ENCODE measurements at regions not wholly inside any gene's neighbourhood (a gene's known extent, or its start where the extent isn't known, plus 50 kb on each side); places are given as distances from the start of the nearest gene placed in this dataset.

GRCh38 chr6:26294302-26294701 lies 70.7 kb upstream of the BTN3A2 start:
- DNase-seq: no peak

- DNase-seq: peak; percentile 84
These were observed 69.1 kb upstream of the BTN3A2 start for GRCh38 chr6:26295691-26296555.

GRCh38 chr6:26296556-26296856 lies 68.5 kb upstream of the BTN3A2 start:
- DNase-seq: no peak

GRCh38 chr6:26296857-26297648 lies 67.9 kb upstream of the BTN3A2 start:
- no peak for DNase-seq

DNA sequence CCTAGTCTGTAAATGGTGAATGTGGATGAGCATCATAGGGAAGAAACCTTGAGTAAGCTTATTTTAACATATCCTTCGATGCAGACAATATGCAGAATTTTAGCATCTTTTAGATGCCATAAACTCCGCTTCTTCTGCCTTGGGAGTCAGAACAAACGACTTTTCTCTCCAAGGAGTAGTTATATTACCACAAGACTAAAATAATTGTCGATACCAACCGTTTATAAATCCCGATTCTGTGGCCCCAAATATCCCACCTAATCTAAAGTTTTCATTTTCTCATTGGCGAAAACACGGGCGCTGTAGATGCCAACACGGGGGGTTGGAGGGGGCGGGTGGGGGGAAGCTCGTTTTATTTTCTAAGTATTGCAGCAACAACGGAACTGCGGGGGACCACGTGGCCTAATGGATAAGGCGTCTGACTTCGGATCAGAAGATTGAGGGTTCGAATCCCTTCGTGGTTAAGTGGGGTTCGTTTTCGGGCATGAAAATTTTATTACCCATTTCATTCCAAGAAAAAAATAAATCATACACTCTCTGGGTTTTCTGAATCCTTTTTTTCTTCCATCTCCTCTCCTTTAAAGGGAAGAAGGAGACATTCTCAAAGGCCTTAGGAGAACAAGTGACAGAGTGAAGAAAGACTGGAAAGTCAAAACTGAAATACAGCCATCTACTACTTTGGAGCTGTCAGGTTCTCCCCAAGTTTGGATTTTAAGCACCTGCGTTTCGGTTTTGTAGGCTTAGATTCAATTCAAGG lies 65.5 kb upstream of the BTN3A2 start:
- DNase-seq: no peak

DNA sequence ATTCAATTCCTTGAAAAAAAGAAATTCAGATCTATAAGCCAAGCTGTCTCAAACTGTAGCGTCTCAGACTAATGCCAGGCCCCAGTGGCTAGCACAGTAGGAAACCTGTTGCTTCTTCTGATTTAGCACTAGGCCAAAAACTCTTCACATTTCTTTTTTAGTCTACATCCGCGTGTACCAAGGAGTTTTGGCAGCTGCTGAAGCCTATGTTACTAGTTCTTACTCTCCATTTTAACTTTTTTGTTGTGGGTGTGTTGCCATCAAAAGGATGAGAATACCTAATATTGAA lies 65.0 kb upstream of the BTN3A2 start:
- no peak for DNase-seq

GRCh38 chr6:26300359-26300758 lies 64.6 kb upstream of the BTN3A2 start:
- DNase-seq: no peak

GRCh38 chr6:26300828-26301227 lies 64.2 kb upstream of the BTN3A2 start:
- no peak for DNase-seq

- DNase-seq: no peak
These were observed 63.4 kb upstream of the BTN3A2 start for GRCh38 chr6:26301638-26302037.

- no peak for DNase-seq
These were observed 61.9 kb upstream of the BTN3A2 start for GRCh38 chr6:26302941-26303559.

DNA sequence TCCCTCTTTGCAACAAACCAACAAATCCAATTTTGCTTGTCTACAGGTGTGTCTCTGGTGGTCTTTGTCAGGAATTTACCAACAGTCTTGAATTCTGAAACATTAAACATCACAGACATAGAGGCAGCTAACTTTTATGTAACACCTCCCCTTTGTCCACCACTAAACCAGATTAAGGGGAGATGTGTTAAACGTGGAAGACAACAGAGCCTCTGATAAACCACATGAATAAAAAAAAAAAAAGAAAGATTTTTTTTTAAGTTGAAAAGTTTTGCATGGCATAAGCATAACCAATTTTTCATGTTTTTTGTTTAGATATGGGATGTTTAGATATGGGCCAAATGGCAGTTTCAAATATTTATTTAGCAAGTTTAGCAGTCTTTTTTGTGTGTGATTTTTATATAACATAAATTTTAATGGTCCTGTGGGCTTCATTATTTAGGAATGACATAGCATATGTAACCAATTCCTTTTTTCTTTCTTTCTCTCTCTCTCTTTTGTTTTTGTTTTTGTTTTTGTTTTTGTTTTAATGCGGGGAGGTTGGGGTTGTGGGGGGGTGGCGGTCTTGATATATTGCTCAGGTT lies 60.7 kb upstream of the BTN3A2 start:
- no peak for DNase-seq

DNA sequence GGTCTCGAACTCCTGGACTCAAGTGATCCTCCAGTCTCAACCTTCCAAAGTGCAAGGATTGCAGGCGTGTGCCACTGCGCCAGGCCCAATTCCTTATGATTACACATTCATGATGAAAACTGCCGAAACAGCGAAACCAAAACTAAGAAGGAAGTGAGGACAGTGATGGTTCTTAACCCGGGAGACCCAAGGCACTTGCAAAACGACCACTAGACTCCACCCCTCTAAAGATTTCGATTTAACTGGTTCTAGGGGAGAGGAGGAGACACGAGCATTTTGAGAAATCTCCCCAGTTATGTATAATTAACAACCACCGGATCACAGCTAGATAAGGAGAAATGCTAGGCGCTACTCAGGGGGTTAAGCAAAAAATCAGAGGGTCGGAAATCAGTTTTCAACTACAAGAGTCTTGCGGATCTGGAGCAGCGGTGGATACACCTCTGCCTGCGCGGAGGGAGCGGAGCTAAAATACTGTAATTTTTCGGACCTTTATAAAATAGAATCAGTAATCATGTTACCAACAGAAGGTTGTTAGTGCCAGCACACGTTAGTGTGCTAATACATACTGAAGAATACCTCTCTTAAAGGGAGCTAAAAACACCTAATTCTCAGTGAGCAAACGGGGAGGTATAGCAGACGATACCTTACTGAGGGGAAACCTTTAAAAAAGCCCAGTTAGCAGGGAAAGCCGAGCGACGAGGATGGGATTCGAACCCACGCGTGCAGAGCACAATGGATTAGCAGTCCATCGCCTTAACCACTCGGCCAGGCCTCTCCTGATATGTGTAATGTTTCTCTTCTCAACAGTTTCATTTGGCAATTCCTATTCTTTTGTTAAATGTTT lies 60.0 kb upstream of the BTN3A2 start:
- DNase-seq: peak; percentile 96

GRCh38 chr6:26305641-26305969 lies 59.4 kb upstream of the BTN3A2 start:
- DNase-seq: no peak

DNA sequence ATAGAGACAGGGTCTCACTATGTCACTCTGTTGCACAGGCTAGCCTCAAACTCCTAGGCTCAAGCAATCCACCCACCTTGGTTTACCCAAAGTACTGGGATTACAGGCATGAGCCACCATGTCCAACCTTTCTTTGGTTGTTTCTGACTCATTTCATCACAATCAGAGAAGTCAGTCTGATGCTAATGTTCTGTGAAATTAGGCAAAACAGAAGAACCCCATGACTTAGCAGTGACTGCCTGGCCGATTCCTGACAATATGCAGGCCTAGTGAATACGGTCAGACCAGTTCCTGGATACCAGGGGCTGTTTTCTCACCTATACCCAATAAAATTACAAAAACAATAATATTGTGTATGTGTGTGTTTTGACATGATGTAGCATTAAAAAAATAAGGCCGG lies 58.8 kb upstream of the BTN3A2 start:
- no peak for DNase-seq

DNA sequence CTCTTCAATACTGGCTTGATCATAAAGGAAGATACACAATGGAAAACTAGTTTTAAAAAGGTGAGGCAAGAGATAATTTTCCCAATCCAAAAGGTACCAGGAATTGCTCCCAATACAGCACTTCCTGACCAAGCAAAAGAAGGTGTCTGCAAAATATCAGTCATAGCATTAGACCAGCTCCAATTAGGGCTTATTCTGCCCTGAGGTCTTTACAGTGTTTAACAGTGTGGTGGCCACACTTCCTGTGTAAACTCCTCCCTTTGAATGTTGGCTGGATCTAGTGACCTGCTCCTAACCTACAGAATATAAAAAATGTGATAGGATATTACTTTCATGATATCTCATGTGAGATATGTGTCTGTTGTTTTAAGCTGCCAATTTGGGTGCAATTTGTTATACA lies 57.1 kb upstream of the BTN3A2 start:
- no peak for DNase-seq

DNA sequence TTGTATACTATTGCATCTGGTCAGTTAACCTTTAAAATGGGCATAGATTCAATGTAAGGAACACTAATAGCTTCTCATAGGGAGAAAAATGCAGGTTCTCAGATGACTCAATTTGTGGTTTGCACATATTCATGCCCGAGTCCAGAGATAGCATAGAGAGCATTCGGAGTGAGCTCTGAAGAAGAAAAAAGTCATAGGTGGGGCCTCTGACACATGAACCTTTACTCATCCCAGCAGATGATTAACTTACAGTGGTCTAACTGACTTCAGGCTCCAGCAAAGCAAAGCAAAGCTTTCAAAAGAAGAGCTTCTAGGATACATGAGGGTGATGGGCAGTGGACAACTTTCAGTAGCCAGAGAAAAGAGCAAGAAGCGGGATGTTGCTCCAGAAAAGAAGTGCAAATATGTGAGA lies 55.3 kb upstream of the BTN3A2 start:
- no peak for DNase-seq

GRCh38 chr6:26311012-26311384 lies 54.0 kb upstream of the BTN3A2 start:
- peak; percentile 55 for DNase-seq

DNA sequence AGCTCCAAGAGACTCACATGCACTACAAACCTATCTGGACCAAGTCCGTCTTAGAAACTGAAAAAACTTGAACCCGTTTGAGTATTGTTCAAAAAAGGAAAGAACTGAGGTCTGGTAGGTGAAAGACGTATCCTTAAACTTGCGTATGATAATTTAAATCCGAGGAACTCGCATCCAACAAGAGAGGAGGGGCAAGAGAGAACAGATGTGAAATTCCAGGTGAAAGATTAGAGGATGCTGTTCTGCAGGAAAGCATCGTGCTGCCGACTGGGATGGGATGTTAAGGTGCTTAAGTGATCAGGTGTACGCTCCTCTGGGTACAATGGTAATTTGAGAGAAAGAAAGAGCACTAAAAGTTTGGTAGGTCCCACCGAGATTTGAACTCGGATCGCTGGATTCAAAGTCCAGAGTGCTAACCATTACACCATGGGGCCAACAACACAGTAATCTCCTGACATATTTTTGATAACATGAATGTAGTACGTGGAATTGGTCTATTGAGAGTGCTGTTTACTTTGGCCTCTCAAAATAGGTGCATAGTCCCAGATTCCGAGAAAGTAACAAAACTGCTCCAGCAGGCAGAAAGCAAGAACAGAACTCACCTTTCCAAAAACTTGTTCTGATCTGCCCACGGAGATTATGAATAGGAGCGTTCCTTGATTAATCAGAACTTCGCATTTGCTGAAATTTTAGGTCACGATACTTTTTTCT lies 53.5 kb upstream of the BTN3A2 start:
- DNase-seq: peak; percentile 73

GRCh38 chr6:26312096-26312463 lies 52.9 kb upstream of the BTN3A2 start:
- no peak for DNase-seq

- DNase-seq: peak; percentile 83
These were observed 52.2 kb upstream of the BTN3A2 start for GRCh38 chr6:26312501-26313397.

All from suppressor macrophage treated with lipopolysaccharide for 4 hours (primary cell).